KBM-7 (cell line): ENCODE measurements at regions not wholly inside any gene's neighbourhood (a gene's known extent, or its start where the extent isn't known, plus 50 kb on each side); places are given as distances from the start of the nearest gene placed in this dataset.

ENCODE experiments used
- DNase-seq: peaks from one replicate; pipeline ENCODE4 v3.0.0-alpha.2; 2015
- in situ Hi-C: fragments of 300-500 bp; cut with MboI; formaldehyde crosslinking; loops from 2 replicates; pipeline ENCODE4 v1.14.3; 2020; ENCODE audit warnings: low sequenced_read_pairs, low pct_unique_long_range_greater_than_20kb, mixed read lengths

DNA sequence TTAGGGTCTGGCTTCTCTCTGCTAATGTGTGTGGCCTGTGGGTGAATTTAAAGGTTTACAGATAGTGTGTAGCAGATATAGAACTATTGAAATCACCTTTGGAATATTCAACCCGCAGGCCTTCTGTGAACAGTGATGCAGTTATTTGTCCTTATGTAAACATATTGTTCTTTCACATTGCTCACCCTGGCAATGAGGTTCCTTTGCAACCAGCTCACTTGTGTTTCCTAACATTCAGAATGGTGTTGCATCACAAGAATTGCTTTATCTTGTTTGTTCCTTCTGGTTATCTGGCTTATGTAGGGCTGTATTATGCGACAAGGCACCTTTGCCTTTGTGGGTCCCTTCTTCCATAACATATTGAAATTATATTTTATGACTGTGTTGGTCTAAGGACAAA lies 370.3 kb downstream of the NNT start:
- no peak for DNase-seq
- in situ Hi-C loops, result no loop called here

DNA sequence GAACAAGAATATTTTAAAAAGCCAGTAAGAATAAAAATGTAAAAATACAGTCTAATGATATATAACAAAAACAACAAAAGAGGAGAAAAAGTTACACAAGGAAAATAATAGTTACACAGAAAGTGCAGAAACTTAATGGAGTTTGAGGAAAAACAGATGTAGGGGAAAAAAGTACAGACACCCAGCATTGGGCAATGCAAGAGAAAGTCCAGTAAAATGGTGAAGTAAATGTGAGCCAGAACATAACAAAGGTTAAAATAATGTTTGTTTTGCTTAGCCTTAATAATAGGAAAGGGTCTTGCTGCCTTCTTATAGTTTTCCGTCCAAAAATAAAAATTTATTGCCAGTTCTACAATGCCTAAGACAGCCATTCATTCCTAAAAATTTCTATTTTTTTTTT lies 364.2 kb downstream of the NNT start:
- in situ Hi-C loops, result no loop called here
- no peak for DNase-seq

DNA sequence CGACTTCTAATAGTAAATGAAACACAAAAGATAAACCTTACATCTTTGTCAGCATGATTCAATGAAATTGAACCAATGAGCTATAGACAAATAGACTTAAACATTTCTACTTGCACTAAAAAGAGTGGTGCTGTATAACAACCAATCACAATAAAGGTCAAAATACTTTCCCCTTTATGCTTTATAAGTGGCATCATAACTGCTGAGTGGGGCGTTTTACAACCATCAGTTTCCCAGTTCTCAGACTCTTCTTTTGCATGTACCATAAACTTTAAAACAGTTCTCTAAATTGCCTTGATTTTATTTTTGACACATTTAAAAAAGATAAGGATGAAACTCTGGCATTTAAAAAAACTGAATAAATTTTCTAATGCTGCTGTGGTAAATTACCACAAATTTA lies 356.2 kb downstream of the NNT start:
- in situ Hi-C loops, result no loop called here

DNA sequence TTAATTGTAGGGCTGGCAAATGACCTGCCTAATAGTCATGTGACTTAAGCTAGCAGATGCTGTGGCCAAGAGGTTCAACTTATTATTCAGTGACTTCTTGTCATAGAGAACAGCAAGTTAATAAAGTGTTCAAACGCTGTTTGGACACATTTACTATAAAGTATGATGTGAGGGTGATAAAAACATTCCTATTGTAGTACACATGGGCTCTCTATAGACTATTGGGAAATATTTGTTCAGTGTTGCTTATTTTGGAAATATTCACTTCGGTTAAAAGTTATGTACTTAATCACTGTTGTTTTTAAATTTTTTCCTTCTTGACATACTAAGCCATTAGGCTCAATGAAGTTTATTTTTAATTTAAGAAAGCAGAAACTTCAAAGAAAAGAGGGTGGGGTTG lies 345.0 kb downstream of the NNT start:
- in situ Hi-C loops, result no loop called here
- DNase-seq, result no peak

More for the DNA sequence above, 356.2 kb downstream of the NNT start:
- DNase-seq, result no peak

DNA sequence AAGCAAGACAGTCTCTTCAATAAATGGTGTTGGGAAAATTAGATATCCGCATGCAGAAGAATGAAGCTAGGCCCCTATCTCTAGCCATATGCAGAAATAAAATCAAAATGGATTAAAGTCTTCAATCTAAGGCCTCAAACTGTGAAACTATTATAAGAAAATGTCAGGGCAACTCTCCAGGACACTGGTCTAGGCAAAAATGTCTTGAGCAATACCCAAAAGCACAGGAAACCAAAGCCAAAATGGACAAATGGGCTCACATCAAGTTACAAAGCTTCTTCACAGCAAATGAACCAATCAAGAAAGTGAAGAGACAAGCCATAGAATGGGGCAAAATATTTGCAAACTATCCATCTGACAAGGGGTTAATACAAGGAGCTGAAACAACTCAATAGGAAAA lies 338.8 kb downstream of the NNT start:
- no peak for DNase-seq
- in situ Hi-C loops, result no loop called here

DNA sequence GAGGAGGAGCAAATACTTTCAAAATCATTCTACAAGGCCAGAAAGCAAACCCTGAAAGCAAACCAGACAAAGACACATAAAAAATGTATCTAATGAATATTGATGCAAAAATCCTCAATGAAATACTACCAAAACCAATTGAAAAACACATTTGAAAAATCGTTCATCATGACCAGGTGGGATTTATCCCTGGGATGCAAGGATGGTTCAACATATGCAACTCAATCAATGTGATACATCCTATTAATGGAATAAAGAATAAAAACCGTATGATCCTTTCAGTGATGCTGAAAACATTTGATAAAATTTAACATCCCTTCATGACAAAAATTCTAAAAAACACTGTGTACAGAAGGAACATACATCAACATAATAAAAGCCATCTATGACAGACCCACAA lies 337.6 kb downstream of the NNT start:
- DNase-seq, result no peak
- in situ Hi-C loops, result no loop called here

DNA sequence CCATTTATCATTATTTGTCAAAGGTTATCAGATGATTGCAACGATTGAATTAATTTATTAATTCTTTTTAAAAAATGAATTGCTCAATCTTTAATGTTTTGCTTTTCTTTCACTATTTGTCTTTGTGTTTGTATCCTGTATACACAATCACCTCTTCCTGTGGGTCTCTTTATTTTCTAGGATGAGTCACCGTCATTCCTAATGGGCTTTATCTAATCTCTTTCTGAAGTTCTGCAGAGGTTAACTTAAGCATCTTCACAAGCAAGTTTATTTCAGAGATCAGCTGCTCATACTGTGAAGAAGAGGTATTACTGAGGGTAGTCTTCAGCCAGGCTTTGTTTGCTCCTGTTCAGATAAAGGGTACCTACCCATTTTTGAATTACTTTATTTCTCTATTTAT lies 323.9 kb downstream of the NNT start:
- in situ Hi-C loops, result no loop called here
- no peak for DNase-seq

DNA sequence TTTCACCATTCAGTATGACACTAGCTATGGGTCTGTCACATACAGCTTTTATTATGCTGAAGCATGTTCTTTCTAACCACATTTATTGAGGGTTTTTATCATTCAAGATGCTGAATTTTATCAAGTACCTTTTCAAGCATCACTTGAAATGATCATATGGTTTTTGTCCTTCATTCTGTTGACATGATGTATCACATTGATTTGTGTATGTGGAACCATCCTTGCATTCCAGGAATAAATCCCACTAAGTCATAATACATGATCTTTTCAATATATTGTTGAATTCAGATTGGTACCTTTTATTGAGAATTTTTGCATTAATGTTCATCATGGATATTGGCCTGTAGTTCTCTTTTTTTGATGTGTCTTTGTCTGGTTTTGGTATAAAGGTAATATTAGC lies 317.4 kb downstream of the NNT start:
- DNase-seq, result no peak
- in situ Hi-C loops, result no loop called here

DNA sequence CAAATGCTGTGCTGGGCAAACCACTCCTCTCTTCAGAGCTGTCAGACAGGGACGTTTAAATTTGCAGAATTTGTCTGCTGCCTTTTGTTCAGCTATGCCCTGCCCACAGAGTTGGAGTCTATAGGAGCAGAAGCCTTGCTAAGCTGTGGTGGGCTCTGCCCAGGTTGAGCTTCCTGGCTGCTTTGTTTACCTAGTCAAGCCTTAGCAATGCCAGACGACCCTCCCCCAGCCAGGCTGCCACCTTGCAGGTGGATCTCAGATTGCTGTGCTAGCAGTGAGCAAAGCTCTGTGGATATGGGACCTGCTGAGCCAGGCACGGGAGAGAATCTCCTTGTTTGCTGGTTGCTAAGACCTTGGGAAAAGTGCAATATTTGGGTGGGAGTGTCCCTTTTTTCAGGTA lies 314.9 kb downstream of the NNT start:
- DNase-seq, result no peak
- in situ Hi-C loops, result no loop called here

DNA sequence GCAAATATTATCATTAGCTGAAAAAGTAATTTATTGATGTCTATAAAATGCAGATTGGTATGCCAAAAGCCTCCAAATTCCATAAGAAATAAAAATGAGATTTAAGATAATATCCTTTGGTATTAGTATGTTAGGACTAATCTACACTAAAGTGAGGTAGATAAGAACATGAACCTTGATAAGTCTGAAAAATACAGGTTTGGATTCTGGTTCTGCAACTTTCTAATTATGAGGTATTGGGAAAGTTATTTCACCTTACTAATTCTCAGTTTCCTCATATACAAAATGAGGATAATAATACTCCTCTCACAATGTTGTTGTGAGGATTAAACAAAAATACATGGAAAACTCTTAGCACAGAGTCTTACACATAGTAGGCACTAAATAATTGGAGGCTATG lies 300.1 kb downstream of the NNT start:
- DNase-seq, result no peak
- in situ Hi-C loops, result no loop called here

DNA sequence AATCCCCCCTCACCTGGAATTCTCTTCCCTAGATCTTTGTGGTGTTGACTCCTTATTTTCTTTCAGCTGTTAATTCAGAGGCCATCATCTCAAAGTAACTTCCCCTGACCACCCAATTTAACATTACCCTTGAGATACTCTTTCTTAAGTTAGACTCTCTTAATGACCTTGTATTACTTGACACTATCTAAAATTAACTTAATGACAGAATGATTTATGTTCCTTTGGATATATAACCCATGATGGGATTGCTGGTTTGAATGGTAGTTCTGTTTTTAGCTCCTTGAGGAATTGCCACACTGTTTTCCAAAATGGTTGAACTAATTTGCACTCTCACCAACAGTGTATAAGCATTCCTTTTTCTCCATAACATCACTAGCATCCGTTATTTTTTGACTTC lies 298.0 kb downstream of the NNT start:
- DNase-seq, result no peak
- in situ Hi-C loops, result no loop called here

DNA sequence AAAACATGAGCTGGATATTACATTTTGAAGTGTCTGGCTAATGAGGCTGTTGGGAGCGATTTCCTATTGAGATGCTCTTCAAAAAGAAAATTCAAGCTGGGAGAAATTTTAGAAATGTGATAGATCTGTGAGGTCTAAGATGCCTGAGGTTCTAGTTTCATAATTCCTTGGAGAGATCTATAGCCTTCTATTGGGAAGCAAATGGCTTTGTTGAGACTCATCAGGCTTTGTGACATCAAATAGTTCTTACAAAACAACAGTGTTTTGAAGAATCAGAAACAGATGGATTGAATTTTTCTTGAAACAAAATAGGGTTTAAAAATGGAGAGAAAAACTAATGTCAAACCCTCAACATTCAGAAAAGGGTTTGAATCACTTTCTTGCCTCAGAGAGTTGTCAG lies 292.9 kb downstream of the NNT start:
- in situ Hi-C loops, result no loop called here

DNA sequence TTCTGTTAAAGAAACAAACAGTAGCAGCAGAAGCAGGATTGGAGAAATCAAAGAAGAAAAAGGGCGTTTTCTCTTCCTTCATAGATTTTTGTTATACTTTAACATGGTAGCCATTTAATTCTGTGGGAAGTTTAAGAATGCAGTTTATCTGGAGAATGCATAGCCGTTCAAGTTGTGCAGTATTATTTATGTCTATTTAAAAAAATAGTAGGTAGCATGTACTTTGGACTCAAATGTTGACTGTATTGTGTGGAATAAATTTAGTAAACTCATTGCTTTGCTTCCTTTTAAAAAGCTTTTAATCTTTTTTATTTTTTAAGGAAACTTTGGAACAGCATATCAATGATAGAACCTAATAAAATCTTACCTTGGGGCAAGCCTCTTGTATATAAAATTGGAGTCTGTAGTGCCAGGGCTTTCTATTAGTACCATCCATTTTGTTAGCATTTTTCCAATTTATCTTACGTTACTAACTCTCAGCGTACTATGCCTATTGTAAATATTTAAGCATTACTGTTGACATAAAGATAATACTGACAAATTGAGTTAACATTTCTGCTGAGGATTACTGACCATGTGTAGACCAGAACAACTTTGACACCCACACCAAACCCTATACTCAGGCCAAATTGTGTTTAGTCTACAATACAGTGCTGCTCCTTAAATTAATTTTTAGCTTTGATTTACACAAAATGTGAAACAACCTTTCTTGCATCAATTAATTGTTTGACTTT lies 291.1 kb downstream of the NNT start:
- no peak for DNase-seq
- in situ Hi-C loops, result no loop called here

More for the DNA sequence above, 292.9 kb downstream of the NNT start:
- DNase-seq, result no peak

DNA sequence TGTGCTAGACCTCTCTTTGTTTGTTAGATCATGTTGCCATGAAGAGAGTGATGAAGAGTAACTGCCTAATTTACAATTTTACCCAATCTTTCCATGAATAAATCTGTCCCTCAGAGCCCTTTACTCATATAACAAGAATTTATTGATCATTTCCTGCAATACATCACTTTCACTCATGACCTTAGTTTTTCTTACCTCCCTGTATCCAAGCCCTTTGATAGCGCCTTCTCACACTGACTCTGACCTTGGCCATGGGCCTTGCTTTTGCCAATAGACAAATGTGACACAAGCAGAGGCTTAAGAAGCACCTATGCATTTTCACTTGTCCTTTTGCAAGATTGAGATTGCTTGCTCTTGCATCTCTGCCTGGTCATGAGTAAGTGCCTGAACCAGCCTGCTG lies 288.1 kb downstream of the NNT start:
- DNase-seq, result no peak
- in situ Hi-C loops, result no loop called here

DNA sequence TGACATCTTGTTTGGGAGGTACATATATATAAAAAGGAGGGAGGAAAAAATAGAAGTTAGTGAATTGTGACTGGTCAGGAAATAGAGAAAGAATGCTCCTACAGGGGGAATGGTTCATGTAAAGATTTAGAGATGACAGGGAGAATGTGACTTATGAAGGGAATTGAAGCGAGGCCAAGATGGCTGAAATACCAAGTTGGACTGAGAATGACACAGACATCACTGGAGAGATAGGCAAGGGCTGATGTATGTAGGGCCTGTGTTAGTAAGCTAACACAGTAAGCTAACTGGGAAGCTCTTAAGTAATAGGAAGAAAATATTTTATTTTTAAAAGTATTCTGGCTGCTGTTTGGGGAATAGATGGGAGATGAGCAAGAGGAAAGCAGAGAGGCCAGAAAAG lies 286.3 kb downstream of the NNT start:
- no peak for DNase-seq
- in situ Hi-C loops, result no loop called here

DNA sequence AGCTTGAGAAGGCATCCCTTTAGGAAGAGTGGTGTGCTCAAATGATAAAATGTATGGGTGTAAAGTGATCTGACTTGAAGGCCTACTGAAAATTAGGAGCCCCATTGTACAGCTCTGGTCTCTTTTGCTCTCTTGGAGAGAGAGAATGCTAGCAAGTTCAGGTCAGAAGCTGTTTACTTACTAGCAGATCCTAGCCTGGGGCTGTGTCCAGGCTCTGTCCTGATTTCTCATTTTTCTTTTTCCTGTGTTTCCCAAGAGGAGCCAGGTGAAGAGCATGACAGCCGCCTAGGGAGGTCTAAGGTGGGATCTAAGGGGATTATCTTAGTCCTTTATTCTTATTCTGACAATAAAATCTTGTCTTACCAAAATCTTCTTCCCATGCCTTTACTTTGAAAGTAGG lies 272.8 kb downstream of the NNT start:
- in situ Hi-C loops, result no loop called here
- DNase-seq, result no peak

DNA sequence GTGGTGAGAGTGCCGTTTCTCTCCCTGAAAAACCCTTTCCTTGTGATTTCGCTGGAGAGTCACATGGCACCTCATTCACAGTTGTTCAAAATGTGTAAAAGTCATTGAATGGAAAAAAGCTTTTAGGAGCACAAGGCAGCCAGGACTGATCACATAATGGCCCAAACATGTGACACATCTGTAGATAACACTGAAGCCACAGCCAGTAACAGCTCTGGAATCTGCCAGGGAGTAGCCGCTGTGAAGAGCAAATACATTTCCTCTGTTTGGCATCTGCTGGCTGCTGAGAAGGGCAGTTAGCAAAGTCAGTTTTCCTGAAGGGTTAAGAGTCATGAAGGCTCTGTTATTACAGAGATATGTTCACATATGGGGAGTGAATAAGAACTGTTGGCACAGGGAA lies 271.8 kb downstream of the NNT start:
- in situ Hi-C loops, result no loop called here
- DNase-seq, result no peak

DNA sequence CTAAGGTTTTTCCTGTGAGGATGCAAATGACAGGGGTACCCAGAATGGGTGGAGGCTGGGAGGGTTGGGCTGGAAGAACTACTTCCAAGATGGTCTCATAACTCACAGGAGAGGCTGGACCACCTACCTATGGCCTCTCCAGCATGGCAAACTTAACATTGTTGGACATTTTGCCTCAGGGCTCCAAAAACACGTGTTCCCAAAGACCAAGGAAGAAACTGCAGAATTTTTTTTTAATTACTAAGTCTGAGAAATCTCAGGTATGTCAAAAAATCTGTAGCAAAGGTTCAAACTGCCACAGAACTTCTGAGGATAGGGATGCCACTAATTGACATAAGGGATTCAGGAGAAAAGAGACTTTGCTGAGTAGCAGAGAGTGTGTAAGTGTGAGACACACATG lies 270.8 kb downstream of the NNT start:
- in situ Hi-C loops, result no loop called here
- no peak for DNase-seq

DNA sequence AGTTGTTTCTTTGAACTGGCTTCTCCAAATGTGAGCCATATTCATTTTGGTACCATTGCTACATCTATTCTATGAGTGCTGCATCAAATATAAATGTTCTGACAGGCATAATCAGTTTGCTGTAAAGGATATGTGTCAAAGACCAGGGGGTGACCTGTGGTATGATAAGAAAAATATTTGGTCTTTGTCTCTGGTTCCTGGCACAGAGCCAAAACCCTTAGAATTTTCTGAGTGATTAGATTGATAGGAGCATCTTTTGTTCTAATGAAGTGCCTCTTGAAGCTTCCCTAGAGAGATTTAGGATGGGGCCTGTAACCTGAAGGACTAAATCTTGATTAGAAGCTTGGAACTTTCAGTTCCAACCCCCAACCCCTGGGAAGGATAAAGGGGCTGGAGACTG lies 256.3 kb downstream of the NNT start:
- in situ Hi-C loops, result no loop called here
- no peak for DNase-seq

DNA sequence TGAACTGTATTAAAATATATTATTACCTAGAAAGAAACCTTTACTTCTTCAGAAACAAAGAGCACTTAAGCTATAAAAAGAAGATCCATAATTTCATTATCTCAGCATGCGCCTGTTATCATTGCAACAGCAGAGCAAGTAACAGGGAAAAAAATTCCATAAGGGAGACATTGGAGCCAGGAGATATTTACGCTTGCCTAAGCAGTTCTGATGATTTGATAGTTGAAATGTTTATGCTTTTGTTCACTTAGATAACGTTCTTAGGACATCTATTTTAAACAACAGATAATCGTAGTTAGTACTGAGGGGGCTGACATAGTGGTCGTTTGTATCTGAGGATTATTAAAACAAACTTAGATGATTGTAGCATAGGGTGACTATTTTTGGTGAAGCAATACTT lies 252.5 kb downstream of the NNT start:
- in situ Hi-C loops, result no loop called here
- no peak for DNase-seq

DNA sequence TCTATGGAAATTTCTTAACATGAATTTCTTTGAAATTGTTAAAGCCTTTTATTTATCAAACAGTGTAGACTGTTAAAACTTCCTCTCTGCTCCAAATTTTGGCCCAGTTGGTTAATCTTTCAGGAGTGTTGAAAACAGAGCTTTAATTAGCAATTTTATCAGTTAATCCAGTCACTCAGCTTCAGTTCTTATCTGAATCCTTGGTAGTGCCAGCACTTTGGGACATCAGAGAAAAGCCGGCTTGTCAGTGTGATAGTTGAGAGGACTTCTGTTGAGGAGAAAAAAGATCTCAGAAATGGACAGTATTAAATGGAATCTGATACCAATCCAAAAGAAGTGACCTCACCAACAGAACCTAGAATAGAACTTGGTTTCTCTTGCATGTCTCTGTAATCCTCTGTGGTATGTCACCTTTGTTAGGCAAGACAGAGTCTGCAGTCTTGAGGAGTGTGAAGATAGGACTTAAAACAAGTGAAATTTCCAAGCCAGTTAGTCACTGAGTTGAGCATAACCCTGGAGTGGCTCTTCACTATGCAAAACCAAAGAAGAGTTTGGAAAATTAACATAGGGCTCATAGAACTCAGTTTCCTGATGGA lies 251.8 kb downstream of the NNT start:
- in situ Hi-C loops, result no loop called here
- no peak for DNase-seq
